CD4-positive, CD25-positive, alpha-beta regulatory T cell (primary cell): ENCODE measurements at regions not wholly inside any gene's neighbourhood (a gene's known extent, or its start where the extent isn't known, plus 50 kb on each side); places are given as distances from the start of the nearest gene placed in this dataset.
"Not testable (repeated sequence)": the region's sequence is repeated elsewhere in the genome, so short reads cannot be mapped to it uniquely, and the experiment has no call there.

Source experiments
- ATAC-seq, 2 donors: fragments of 150-1000 bp; cut with Tn5 transposase; one replicate each; pipeline ENCODE4 v1.10.0; 2021; ENCODE audit warnings: low read depth in 2 of 2, moderate number of reproducible peaks in 2 of 2, moderate library complexity in 1 of 2
- DNase-seq, 3 donors: peaks; one replicate each; pipeline versions ENCODE4 v3.0.0 to v3.0.0-alpha.2; 2012 to 2022; ENCODE audit warnings: mixed read lengths in 1 of 3
- H3K27ac ChIP-seq: one replicate; pipeline ENCODE4 v1.7.0; 2013; ENCODE audit warnings: mild to moderate bottlenecking, low read length; ENCODE audit not compliant: insufficient read depth, poor library complexity, severe bottlenecking
- H3K27me3 ChIP-seq: one replicate; pipeline ENCODE4 v1.7.0; 2013; ENCODE audit warnings: low read length; ENCODE audit not compliant: control insufficient read depth, insufficient read depth
- H3K36me3 ChIP-seq: one replicate; pipeline ENCODE4 v1.7.0; 2013; ENCODE audit warnings: mild to moderate bottlenecking, low read length, moderate library complexity; ENCODE audit not compliant: control insufficient read depth, insufficient read depth
- H3K4me1 ChIP-seq: 2 replicates; pipeline ENCODE4 v1.7.0; 2013; ENCODE audit warnings: mild to moderate bottlenecking, low read length; ENCODE audit not compliant: insufficient read depth, control insufficient read depth, poor library complexity, severe bottlenecking
- H3K4me3 ChIP-seq: one replicate; pipeline ENCODE4 v1.7.0; 2013; ENCODE audit warnings: low read depth, mild to moderate bottlenecking, low read length, moderate library complexity
- H3K9me3 ChIP-seq, 2 experiments: 1 replicate in 1 of 2; 2 replicates in 1 of 2; pipeline ENCODE4 v1.7.0; 2013; ENCODE audit warnings: low read length in 2 of 2, mild to moderate bottlenecking in 1 of 2, moderate library complexity in 1 of 2; ENCODE audit not compliant: control insufficient read depth in 2 of 2
- H3K27ac Mint-ChIP-seq, 3 donors: one replicate each; pipeline ENCODE4 v1.8.0; 2020 to 2022; ENCODE audit warnings: mild to moderate bottlenecking in 3 of 3, mixed read lengths in 3 of 3, moderate library complexity in 2 of 3
- H3K27me3 Mint-ChIP-seq: one replicate; pipeline ENCODE4 v1.8.0; 2022; ENCODE audit warnings: mild to moderate bottlenecking, mixed read lengths
- H3K36me3 Mint-ChIP-seq: one replicate; pipeline ENCODE4 v1.8.0; 2020; ENCODE audit warnings: mixed read lengths
- H3K4me1 Mint-ChIP-seq, 4 donors: one replicate each; pipeline ENCODE4 v1.8.0; 2020 to 2022; ENCODE audit warnings: mixed read lengths in 4 of 4, mild to moderate bottlenecking in 1 of 4
- H3K4me3 Mint-ChIP-seq, 4 donors: one replicate each; pipeline ENCODE4 v1.8.0; 2020 to 2022; ENCODE audit warnings: mild to moderate bottlenecking in 4 of 4, mixed read lengths in 4 of 4, moderate library complexity in 3 of 4
- H3K9me3 Mint-ChIP-seq, 7 donors: one replicate each; pipeline ENCODE4 v1.8.0; 2020 to 2022; ENCODE audit warnings: mixed read lengths in 7 of 7, mild to moderate bottlenecking in 3 of 7, moderate library complexity in 2 of 7

GRCh38 chr5:100080703-100081102, 454.5 kb upstream of the FAM174A start:
- ATAC-seq, H3K36me3 ChIP-seq, H3K9me3 ChIP-seq, H3K4me1 ChIP-seq, H3K27me3 Mint-ChIP-seq, H3K9me3 Mint-ChIP-seq, H3K36me3 Mint-ChIP-seq, H3K27ac ChIP-seq, H3K4me3 Mint-ChIP-seq, H3K27ac Mint-ChIP-seq, DNase-seq, H3K4me3 ChIP-seq, H3K27me3 ChIP-seq, H3K4me1 Mint-ChIP-seq: not testable (repeated sequence)

GRCh38 chr5:100079163-100079562, 456.0 kb upstream of the FAM174A start:
- not testable (repeated sequence) for DNase-seq, H3K36me3 Mint-ChIP-seq, H3K4me1 Mint-ChIP-seq, H3K36me3 ChIP-seq, H3K4me3 Mint-ChIP-seq, H3K4me3 ChIP-seq, H3K9me3 Mint-ChIP-seq, H3K27ac ChIP-seq, H3K27me3 Mint-ChIP-seq, ATAC-seq, H3K9me3 ChIP-seq, H3K27me3 ChIP-seq, H3K4me1 ChIP-seq, H3K27ac Mint-ChIP-seq

- not testable (repeated sequence) for H3K27me3 Mint-ChIP-seq
These were observed 469.2 kb upstream of the FAM174A start for GRCh38 chr5:100066020-100066419.

GRCh38 chr5:100043475-100043874, 491.7 kb upstream of the FAM174A start:
- DNase-seq (no peak), ATAC-seq (no peak)
- H3K27ac Mint-ChIP-seq: no peak overlapping the region

More at GRCh38 chr5:100066020-100066419, 469.2 kb upstream of the FAM174A start:
- not testable (repeated sequence) for H3K4me1 Mint-ChIP-seq, H3K36me3 Mint-ChIP-seq, H3K9me3 ChIP-seq, H3K27ac ChIP-seq, H3K27me3 ChIP-seq, H3K36me3 ChIP-seq, H3K27ac Mint-ChIP-seq, H3K4me1 ChIP-seq, H3K4me3 Mint-ChIP-seq, DNase-seq, ATAC-seq, H3K9me3 Mint-ChIP-seq, H3K4me3 ChIP-seq

GRCh38 chr5:100026606-100027005, 508.6 kb upstream of the FAM174A start:
- Mint-ChIP-seq H3K27ac (no peak overlapping the region), H3K4me3 (no peak overlapping the region), H3K36me3 (no peaks in the 10 kb centered on the region), H3K4me1 (no peaks in the 10 kb centered on the region), H3K27me3 (no peaks in the 10 kb centered on the region), H3K9me3 (peaks cover 0 to 9% (median 4%) of the 10 kb centered on the region in 7 donors)
- Histone ChIP-seq H3K9me3 (no peaks in the 10 kb centered on the region), H3K4me1 (no peaks in the 10 kb centered on the region), H3K4me3 (no peak overlapping the region), H3K27ac (no peak overlapping the region), H3K36me3 (no peaks in the 10 kb centered on the region), H3K27me3 (no peaks in the 10 kb centered on the region)
- DNase-seq: no peak
- no peak for ATAC-seq

More at GRCh38 chr5:100043475-100043874, 491.7 kb upstream of the FAM174A start:
- Histone ChIP-seq H3K4me1 (no peaks in the 10 kb centered on the region), H3K27ac (no peak overlapping the region), H3K4me3 (no peak overlapping the region), H3K27me3 (no peaks in the 10 kb centered on the region), H3K9me3 (no peaks in the 10 kb centered on the region), H3K36me3 (no peaks in the 10 kb centered on the region)
- Mint-ChIP-seq H3K4me3 (no peak overlapping the region), H3K4me1 (no peaks in the 10 kb centered on the region), H3K9me3 (peaks cover 0 to 2% (median 0%) of the 10 kb centered on the region in 7 donors), H3K36me3 (no peaks in the 10 kb centered on the region), H3K27me3 (no peaks in the 10 kb centered on the region)

- no peaks in the 10 kb centered on the region for H3K27me3 Mint-ChIP-seq
- no peaks in the 10 kb centered on the region for H3K9me3 ChIP-seq
- H3K4me1 Mint-ChIP-seq: no peaks in the 10 kb centered on the region
- no peaks in the 10 kb centered on the region for H3K4me1 ChIP-seq
- no peak overlapping the region for H3K4me3 ChIP-seq
- DNase-seq: no peak
- no peak overlapping the region for H3K27ac ChIP-seq
- no peaks in the 10 kb centered on the region for H3K36me3 ChIP-seq
- H3K27me3 ChIP-seq: no peaks in the 10 kb centered on the region
- no peak for ATAC-seq
- no peaks in the 10 kb centered on the region for H3K36me3 Mint-ChIP-seq
- peaks cover 0 to 14% (median 3%) of the 10 kb centered on the region in 7 donors for H3K9me3 Mint-ChIP-seq
- H3K27ac Mint-ChIP-seq: no peak overlapping the region
- no peak overlapping the region for H3K4me3 Mint-ChIP-seq
These were observed 511.6 kb upstream of the FAM174A start for GRCh38 chr5:100023536-100023935.

GRCh38 chr5:100017520-100018262, 517.5 kb upstream of the FAM174A start:
- Mint-ChIP-seq H3K4me3 (no peak overlapping the region), H3K36me3 (no peaks in the 10 kb centered on the region), H3K27ac (no peak overlapping the region), H3K9me3 (peaks cover 0 to 12% (median 2%) of the 10 kb centered on the region in 7 donors), H3K27me3 (no peaks in the 10 kb centered on the region), H3K4me1 (no peaks in the 10 kb centered on the region)
- no peaks in the 10 kb centered on the region for H3K36me3 ChIP-seq
- H3K27me3 ChIP-seq: no peaks in the 10 kb centered on the region
- ATAC-seq (no peak), DNase-seq (no peak)
- no peak overlapping the region for H3K4me3 ChIP-seq
- no peaks in the 10 kb centered on the region for H3K9me3 ChIP-seq
- H3K27ac ChIP-seq: no peak overlapping the region
- H3K4me1 ChIP-seq: no peaks in the 10 kb centered on the region

GRCh38 chr5:100013305-100013704, 521.9 kb upstream of the FAM174A start:
- not testable (repeated sequence) for H3K4me3 ChIP-seq, H3K27ac ChIP-seq, H3K9me3 Mint-ChIP-seq, H3K4me3 Mint-ChIP-seq, H3K36me3 Mint-ChIP-seq, H3K27me3 ChIP-seq, DNase-seq, H3K4me1 Mint-ChIP-seq, H3K27me3 Mint-ChIP-seq, H3K4me1 ChIP-seq, H3K9me3 ChIP-seq, H3K36me3 ChIP-seq, ATAC-seq, H3K27ac Mint-ChIP-seq
